H9 (cell line): ENCODE measurements at regions not wholly inside any gene's neighbourhood (a gene's known extent, or its start where the extent isn't known, plus 50 kb on each side); places are given as distances from the start of the nearest gene placed in this dataset.

Experiments
- DNase-seq: peaks from one replicate; pipeline ENCODE4 v3.0.0-alpha.2; 2017
- H2AFZ ChIP-seq: one replicate; pipeline ENCODE4 v1.6.1; 2013; ENCODE audit warnings: mild to moderate bottlenecking, low read length, control low read depth, moderate library complexity
- H2AK5ac ChIP-seq: 2 replicates; pipeline ENCODE4 v1.6.1; 2013; ENCODE audit warnings: low read length, control low read depth, mixed read lengths; ENCODE audit not compliant: insufficient read length
- H2BK120ac ChIP-seq: one replicate; pipeline ENCODE4 v1.6.1; 2013; ENCODE audit warnings: low read depth, mild to moderate bottlenecking, low read length, control low read depth, inconsistent platforms; ENCODE audit not compliant: poor library complexity, severe bottlenecking
- H2BK12ac ChIP-seq: 2 replicates; pipeline ENCODE4 v1.6.1; 2013; ENCODE audit warnings: low read length, control low read depth, mixed read lengths, low read depth; ENCODE audit not compliant: insufficient read length
- H2BK15ac ChIP-seq: 2 replicates; pipeline ENCODE4 v1.6.1; 2013; ENCODE audit warnings: low read depth, low read length, control low read depth
- H2BK20ac ChIP-seq: one replicate; pipeline ENCODE4 v1.6.1; 2013; ENCODE audit warnings: low read depth, mild to moderate bottlenecking, low read length, control low read depth, inconsistent platforms; ENCODE audit not compliant: poor library complexity, severe bottlenecking
- H2BK5ac ChIP-seq: 2 replicates; pipeline ENCODE4 v1.6.1; 2013; ENCODE audit warnings: low read length, control low read depth, mixed read lengths; ENCODE audit not compliant: insufficient read length
- H3K14ac ChIP-seq: 2 replicates; pipeline ENCODE4 v1.6.1; 2013; ENCODE audit warnings: low read length, control low read depth; ENCODE audit not compliant: insufficient read depth
- H3K18ac ChIP-seq: 2 replicates; pipeline ENCODE4 v1.6.1; 2013; ENCODE audit warnings: low read depth, mild to moderate bottlenecking, mixed read lengths, low read length, control low read depth; ENCODE audit not compliant: insufficient read length
- H3K23ac ChIP-seq: 2 replicates; pipeline ENCODE4 v1.6.1; 2013; ENCODE audit warnings: low read length, control low read depth, mixed read lengths, low read depth; ENCODE audit not compliant: insufficient read length
- H3K23me2 ChIP-seq: 2 replicates; pipeline ENCODE4 v1.6.1; 2013; ENCODE audit warnings: low read depth, mild to moderate bottlenecking, mixed read lengths, low read length, control low read depth; ENCODE audit not compliant: insufficient read length, poor library complexity, severe bottlenecking
- H3K27ac ChIP-seq: 2 replicates; pipeline ENCODE4 v1.5.1; 2013; ENCODE audit warnings: low read length, control low read depth, mixed read lengths, low read depth; ENCODE audit not compliant: insufficient read length
- H3K27me3 ChIP-seq: 2 replicates; pipeline ENCODE4 v1.6.1; 2013; ENCODE audit warnings: low read length, control low read depth, inconsistent platforms; ENCODE audit not compliant: insufficient read depth
- H3K4ac ChIP-seq: 2 replicates; pipeline ENCODE4 v1.6.1; 2013; ENCODE audit warnings: low read depth, mild to moderate bottlenecking, control low read depth, inconsistent platforms, low read length, moderate library complexity
- H3K4me1 ChIP-seq: 2 replicates; pipeline ENCODE4 v1.6.1; 2013; ENCODE audit warnings: low read length, control low read depth, inconsistent platforms; ENCODE audit not compliant: insufficient read depth
- H3K4me2 ChIP-seq: 2 replicates; pipeline ENCODE4 v1.6.1; 2013; ENCODE audit warnings: low read length, control low read depth, mixed read lengths; ENCODE audit not compliant: insufficient read length, insufficient read depth
- H3K56ac ChIP-seq: 2 replicates; pipeline ENCODE4 v1.6.1; 2013; ENCODE audit warnings: low read depth, mild to moderate bottlenecking, mixed read lengths, low read length, control low read depth; ENCODE audit not compliant: insufficient read length
- H3K79me1 ChIP-seq: 2 replicates; pipeline ENCODE4 v1.6.1; 2013; ENCODE audit warnings: low read depth, mild to moderate bottlenecking, moderate library complexity, low read length, control low read depth, inconsistent platforms; ENCODE audit not compliant: insufficient read depth, poor library complexity, severe bottlenecking
- H3K79me2 ChIP-seq: 2 replicates; pipeline ENCODE4 v1.6.1; 2013; ENCODE audit warnings: low read length, control low read depth, inconsistent platforms; ENCODE audit not compliant: insufficient read depth
- H3K9ac ChIP-seq: 2 replicates; pipeline ENCODE4 v1.6.1; 2013; ENCODE audit warnings: low read length, control low read depth, mixed read lengths; ENCODE audit not compliant: insufficient read length; ENCODE audit errors: extremely low read depth
- H3K9me3 ChIP-seq: one replicate; pipeline ENCODE4 v1.6.1; 2013; ENCODE audit warnings: low read depth, low read length, inconsistent platforms; ENCODE audit not compliant: control insufficient read depth
- H3T11ph ChIP-seq: one replicate; pipeline ENCODE4 v1.6.1; 2013; ENCODE audit warnings: mild to moderate bottlenecking, low read length, control low read depth, inconsistent platforms
- H4K20me1 ChIP-seq: one replicate; pipeline ENCODE4 v1.6.1; 2013; ENCODE audit not compliant: control insufficient read depth, insufficient read length, insufficient read depth
- H4K5ac ChIP-seq: 2 replicates; pipeline ENCODE4 v1.6.1; 2013; ENCODE audit warnings: low read depth, mild to moderate bottlenecking, mixed read lengths, low read length, control low read depth; ENCODE audit not compliant: insufficient read length
- H4K8ac ChIP-seq: replicated peaks from 2 replicates; pipeline ENCODE4 v1.6.1; 2013; ENCODE audit warnings: low read length, control low read depth, mixed read lengths, low read depth; ENCODE audit not compliant: insufficient read length
- H4K91ac ChIP-seq: 2 replicates; pipeline ENCODE4 v1.6.1; 2013; ENCODE audit warnings: low read depth, mild to moderate bottlenecking, moderate library complexity, mixed read lengths, low read length, control low read depth; ENCODE audit not compliant: insufficient read length
- H3K27ac Mint-ChIP-seq, 3 experiments: 2 replicates in 2 of 3; 3 replicates in 1 of 3; pipeline ENCODE4 v1.8.0; 2020 to 2021; ENCODE audit warnings: mixed read lengths in 3 of 3, mild to moderate bottlenecking in 1 of 3, moderate library complexity in 1 of 3
- H3K27me3 Mint-ChIP-seq: 2 replicates; pipeline ENCODE4 v1.8.0; 2021; ENCODE audit warnings: low read depth, mild to moderate bottlenecking, moderate library complexity, mixed read lengths
- H3K36me3 Mint-ChIP-seq, 3 experiments: 2 replicates in 2 of 3; 3 replicates in 1 of 3; pipeline ENCODE4 v1.8.0; 2020 to 2021; ENCODE audit warnings: low read depth in 3 of 3, mixed read lengths in 3 of 3; ENCODE audit not compliant: insufficient read depth in 1 of 3
- H3K4me1 Mint-ChIP-seq, 2 experiments: 2 replicates each; pipeline ENCODE4 v1.8.0; 2020; ENCODE audit warnings: mixed read lengths in 2 of 2
- H3K4me3 Mint-ChIP-seq, 2 experiments: 2 replicates in 1 of 2; 3 replicates in 1 of 2; pipeline ENCODE4 v1.8.0; 2020 to 2021; ENCODE audit warnings: mild to moderate bottlenecking in 2 of 2, mixed read lengths in 2 of 2, moderate library complexity in 1 of 2
- H3K9me3 Mint-ChIP-seq, 2 experiments: 2 replicates in 1 of 2; 3 replicates in 1 of 2; pipeline ENCODE4 v1.8.0; 2020; ENCODE audit warnings: mild to moderate bottlenecking in 2 of 2, mixed read lengths in 2 of 2, moderate library complexity in 1 of 2
- WGBS: extraction: QIAGEN DNeasy Blood & Tissue Kit; methylation state at CpG from one replicate; pipeline ENCODE4 v1.1.7; 2013; ENCODE audit warnings: missing lambda C conversion rate, low lambda C conversion rate, mixed read lengths; ENCODE audit not compliant: insufficient read length; ENCODE audit errors: extremely low coverage; 5-methylcytosine and 5-hydroxymethylcytosine counted together
- TF ChIP-seq, protein P1 (sequence below): fragments of 200-600 bp; sonication (generic); conservative IDR thresholded peaks from 3 replicates; pipeline ENCODE4 v1.8.0; 2021; ENCODE audit warnings: antibody characterized with exemption, mild to moderate bottlenecking

DNA sequence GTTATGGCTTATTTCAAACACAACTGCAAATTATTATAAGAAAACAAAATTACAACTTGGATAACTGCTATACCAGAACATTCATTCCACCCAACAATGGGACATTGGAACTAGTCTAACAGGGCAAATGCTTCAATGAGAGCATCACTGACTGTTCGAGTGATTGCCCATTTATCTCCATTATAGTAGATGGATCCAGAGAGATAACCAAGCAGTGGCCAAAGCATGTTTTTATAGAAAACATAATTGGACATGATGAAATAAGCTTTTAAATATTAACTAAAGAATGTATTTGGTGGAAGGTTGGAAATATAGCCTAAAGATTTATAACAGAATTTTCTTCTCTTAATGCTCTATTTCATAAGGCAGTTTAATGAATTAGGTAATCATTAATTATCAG lies 634.8 kb downstream of the NUP35 start:
- Histone ChIP-seq H4K91ac (no peak overlapping the region), H2BK120ac (no peak overlapping the region), H3K18ac (no peak overlapping the region), H2AK5ac (no peak overlapping the region), H3K4me1 (peaks cover 3% of the 10 kb centered on the region; the same call in 1 of the 2 replicates), H4K8ac (no peak overlapping the region), H3K79me2 (no peaks in the 10 kb centered on the region), H3K23me2 (no peaks in the 10 kb centered on the region), H2BK20ac (no peak overlapping the region), H3T11ph (no peak overlapping the region), H3K14ac (no peak overlapping the region), H2BK5ac (no peak overlapping the region), H3K79me1 (no peaks in the 10 kb centered on the region), H3K27ac (no peak overlapping the region), H2BK12ac (no peak overlapping the region), H3K23ac (no peak overlapping the region), H2BK15ac (no peak overlapping the region), H3K9me3 (no peaks in the 10 kb centered on the region), H3K4ac (no peak overlapping the region), H2AFZ (no peak overlapping the region), H3K4me2 (no peak overlapping the region), H3K56ac (no peak overlapping the region), H3K9ac (no peak overlapping the region), H4K20me1 (no peaks in the 10 kb centered on the region), H4K5ac (no peak overlapping the region), H3K27me3 (no peaks in the 10 kb centered on the region)
- no peak for DNase-seq
- WGBS, result no CpG with 5 or more reads among the region's 1 CpG
- Mint-ChIP-seq H3K9me3 (no peaks in the 10 kb centered on the region), H3K36me3 (no peaks in the 10 kb centered on the region; a peak in 1 of 7 replicates), H3K27ac (no peak overlapping the region), H3K4me3 (no peak overlapping the region), H3K4me1 (peaks cover 9 to 15% of the 10 kb centered on the region in 2 experiments), H3K27me3 (no peaks in the 10 kb centered on the region)
- TF ChIP-seq, protein P1, sequence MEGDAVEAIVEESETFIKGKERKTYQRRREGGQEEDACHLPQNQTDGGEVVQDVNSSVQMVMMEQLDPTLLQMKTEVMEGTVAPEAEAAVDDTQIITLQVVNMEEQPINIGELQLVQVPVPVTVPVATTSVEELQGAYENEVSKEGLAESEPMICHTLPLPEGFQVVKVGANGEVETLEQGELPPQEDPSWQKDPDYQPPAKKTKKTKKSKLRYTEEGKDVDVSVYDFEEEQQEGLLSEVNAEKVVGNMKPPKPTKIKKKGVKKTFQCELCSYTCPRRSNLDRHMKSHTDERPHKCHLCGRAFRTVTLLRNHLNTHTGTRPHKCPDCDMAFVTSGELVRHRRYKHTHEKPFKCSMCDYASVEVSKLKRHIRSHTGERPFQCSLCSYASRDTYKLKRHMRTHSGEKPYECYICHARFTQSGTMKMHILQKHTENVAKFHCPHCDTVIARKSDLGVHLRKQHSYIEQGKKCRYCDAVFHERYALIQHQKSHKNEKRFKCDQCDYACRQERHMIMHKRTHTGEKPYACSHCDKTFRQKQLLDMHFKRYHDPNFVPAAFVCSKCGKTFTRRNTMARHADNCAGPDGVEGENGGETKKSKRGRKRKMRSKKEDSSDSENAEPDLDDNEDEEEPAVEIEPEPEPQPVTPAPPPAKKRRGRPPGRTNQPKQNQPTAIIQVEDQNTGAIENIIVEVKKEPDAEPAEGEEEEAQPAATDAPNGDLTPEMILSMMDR, result no peak
